ENCODE measurements at regions not wholly inside any gene's neighbourhood (a gene's known extent, or its start where the extent isn't known, plus 50 kb on each side); places are given as distances from the start of the nearest gene placed in this dataset.

DNA sequence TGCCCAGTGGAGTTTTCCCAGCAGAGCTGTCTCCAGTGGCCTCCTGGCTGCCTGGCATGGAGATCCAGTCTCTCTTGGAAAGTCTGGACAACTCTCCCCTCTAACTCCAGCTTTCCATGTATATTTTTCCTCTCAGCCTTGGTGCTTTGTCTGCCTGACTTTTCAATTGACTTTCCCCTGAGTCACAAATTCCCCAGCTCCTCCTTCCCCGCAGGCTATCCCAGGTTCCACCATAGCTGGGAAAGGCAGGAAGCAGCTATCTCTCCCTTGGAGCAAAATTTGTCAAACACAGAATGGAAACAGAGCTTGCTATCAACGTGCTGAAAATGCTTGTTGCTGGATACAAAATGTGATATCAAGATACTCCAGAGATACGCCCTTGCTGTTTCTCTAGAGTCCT, 384.8 kb downstream of the TMEM135 start:
- no peak for DNase-seq
- no peak for ATAC-seq
- intact Hi-C loops (cut with DNase I) = loop anchor here in 1 of 2 donors (5.0 to 10.0 kb wide), 2 partner anchors 65 to 478 kb away; no protein-coding TSS in a partner anchor
- Histone ChIP-seq H3K27ac (no peak overlapping the region), H3K27me3 (no peaks in the 10 kb centered on the region), H3K4me3 (no peak overlapping the region), H3K36me3 (no peaks in the 10 kb centered on the region), H3K9me3 (no peaks in the 10 kb centered on the region), H3K4me1 (no peaks in the 10 kb centered on the region)
- TF ChIP-seq, protein P1, sequence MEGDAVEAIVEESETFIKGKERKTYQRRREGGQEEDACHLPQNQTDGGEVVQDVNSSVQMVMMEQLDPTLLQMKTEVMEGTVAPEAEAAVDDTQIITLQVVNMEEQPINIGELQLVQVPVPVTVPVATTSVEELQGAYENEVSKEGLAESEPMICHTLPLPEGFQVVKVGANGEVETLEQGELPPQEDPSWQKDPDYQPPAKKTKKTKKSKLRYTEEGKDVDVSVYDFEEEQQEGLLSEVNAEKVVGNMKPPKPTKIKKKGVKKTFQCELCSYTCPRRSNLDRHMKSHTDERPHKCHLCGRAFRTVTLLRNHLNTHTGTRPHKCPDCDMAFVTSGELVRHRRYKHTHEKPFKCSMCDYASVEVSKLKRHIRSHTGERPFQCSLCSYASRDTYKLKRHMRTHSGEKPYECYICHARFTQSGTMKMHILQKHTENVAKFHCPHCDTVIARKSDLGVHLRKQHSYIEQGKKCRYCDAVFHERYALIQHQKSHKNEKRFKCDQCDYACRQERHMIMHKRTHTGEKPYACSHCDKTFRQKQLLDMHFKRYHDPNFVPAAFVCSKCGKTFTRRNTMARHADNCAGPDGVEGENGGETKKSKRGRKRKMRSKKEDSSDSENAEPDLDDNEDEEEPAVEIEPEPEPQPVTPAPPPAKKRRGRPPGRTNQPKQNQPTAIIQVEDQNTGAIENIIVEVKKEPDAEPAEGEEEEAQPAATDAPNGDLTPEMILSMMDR (IDR thresholded peaks at IDR 0.05) = no peak

DNA sequence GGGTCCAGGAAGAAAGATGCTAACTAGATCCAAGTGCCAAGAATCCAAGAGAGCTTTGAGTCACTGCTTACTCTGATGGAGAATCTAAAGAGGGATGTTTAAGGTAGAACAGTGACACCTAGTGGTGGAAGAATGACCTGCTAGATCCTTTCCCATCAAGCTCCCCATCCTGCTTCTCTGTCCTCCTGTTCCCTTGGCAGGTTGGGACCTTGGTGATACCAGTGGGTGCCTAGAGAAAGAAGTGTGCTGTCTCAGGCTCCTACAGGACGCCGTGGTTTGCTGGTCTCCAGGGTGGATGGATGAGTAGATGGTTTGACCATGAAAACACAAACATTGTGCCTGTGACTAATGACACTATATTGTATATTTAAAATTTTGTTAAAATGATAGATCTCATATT, 383.7 kb downstream of the TMEM135 start:
- Histone ChIP-seq H3K27me3 (no peaks in the 10 kb centered on the region), H3K9me3 (no peaks in the 10 kb centered on the region), H3K27ac (no peak overlapping the region), H3K36me3 (no peaks in the 10 kb centered on the region), H3K4me1 (no peaks in the 10 kb centered on the region), H3K4me3 (no peak overlapping the region)
- ATAC-seq (peak; percentile 96), DNase-seq (peak in 2 of 4 donors; percentile 59 to 78)
- TF ChIP-seq, protein P1 (IDR thresholded peaks at IDR 0.05) = peak; percentile 81
- intact Hi-C loops (cut with DNase I) = loop anchor here in 1 of 2 donors (5.0 to 10.0 kb wide), 2 partner anchors 64 to 477 kb away; no protein-coding TSS in a partner anchor

DNA sequence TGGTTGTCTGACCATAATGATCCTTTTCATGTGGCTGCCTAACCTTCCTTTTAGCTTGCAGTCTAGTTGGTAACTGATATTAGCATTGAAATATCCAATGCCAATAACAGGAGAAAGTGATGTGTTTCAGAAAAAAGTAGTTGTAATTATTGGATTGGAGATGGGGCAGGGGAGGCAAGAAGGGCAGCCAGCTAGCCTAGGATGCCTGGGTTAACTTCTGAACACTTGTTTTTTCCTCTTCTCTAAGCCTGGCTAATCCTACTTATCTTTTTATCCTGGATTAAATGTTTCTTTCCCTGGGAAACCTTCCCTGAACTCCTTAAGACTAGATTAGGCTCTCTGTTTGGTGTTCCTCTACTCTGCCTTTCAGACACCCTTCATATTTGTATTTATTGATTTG, 380.2 kb downstream of the TMEM135 start:
- TF ChIP-seq, protein P1 (IDR thresholded peaks at IDR 0.05) = no peak
- Histone ChIP-seq H3K4me3 (no peak overlapping the region), H3K9me3 (no peaks in the 10 kb centered on the region), H3K4me1 (no peaks in the 10 kb centered on the region), H3K27ac (no peak overlapping the region), H3K27me3 (no peaks in the 10 kb centered on the region), H3K36me3 (no peaks in the 10 kb centered on the region)
- intact Hi-C loops (cut with DNase I) = no loop called here
- DNase-seq (no peak), ATAC-seq (no peak)

DNA sequence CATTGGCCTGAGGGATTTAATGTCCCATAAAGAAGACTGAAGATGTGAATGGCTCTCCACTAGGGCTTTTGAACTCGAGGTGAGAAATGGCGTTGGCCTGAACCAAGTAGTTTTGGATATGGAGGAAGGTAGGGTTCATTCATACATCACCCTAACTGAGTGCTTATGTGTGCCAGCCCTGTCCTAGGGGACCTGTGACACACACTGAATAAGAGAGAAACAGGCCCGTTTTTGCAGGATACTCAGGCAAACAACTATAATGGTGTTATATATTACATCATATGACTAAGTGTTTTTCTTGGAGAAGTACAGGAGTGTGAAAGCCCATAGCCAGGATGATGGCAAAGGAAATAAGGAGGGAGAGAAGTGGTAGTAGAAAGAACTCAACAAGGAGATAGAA, 368.1 kb downstream of the TMEM135 start:
- no peak for ATAC-seq
- intact Hi-C loops (cut with DNase I) = no loop called here
- H3K36me3 ChIP-seq = no peaks in the 10 kb centered on the region

DNA sequence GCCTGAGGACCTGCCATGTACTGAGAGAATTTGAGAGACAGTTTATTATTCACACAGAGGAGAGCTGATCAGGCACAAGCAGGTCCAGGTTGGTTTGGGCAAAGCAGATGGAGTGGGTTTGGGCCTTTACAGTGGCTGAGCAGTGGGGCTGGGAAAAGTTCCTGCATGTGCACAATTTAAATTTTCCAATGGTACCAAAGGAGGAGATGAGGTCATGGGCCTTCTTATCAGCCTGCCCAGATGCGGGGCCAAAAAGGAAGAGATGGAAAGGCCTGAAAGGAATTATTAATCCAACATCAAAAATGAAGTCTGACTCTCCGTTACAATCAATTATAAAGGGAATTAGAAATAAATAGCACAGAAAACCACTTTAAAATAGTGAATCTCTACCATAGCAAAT, 367.6 kb downstream of the TMEM135 start:
- H3K4me3 ChIP-seq = no peak overlapping the region
- no peak overlapping the region for H3K27ac ChIP-seq
- ATAC-seq = no peak
- DNase-seq = no peak
- no peaks in the 10 kb centered on the region for H3K27me3 ChIP-seq
- intact Hi-C loops (cut with DNase I) = no loop called here
- TF ChIP-seq, protein P1 (IDR thresholded peaks at IDR 0.05) = no peak
- H3K36me3 ChIP-seq = no peaks in the 10 kb centered on the region
- no peaks in the 10 kb centered on the region for H3K9me3 ChIP-seq
- H3K4me1 ChIP-seq = no peaks in the 10 kb centered on the region

More for the DNA sequence above, 368.1 kb downstream of the TMEM135 start:
- H3K4me3 ChIP-seq = no peak overlapping the region
- H3K27ac ChIP-seq = no peak overlapping the region
- no peaks in the 10 kb centered on the region for H3K9me3 ChIP-seq
- H3K27me3 ChIP-seq = no peaks in the 10 kb centered on the region
- TF ChIP-seq, protein P1 (IDR thresholded peaks at IDR 0.05) = no peak
- DNase-seq = no peak
- H3K4me1 ChIP-seq = no peaks in the 10 kb centered on the region
